PC-9 (cell line): ENCODE measurements at regions not wholly inside any gene's neighbourhood (a gene's known extent, or its start where the extent isn't known, plus 50 kb on each side); places are given as distances from the start of the nearest gene placed in this dataset.
"Not testable (repeated sequence)": the region's sequence is repeated elsewhere in the genome, so short reads cannot be mapped to it uniquely, and the experiment has no call there.

Experiments
- EZH2 ChIP-seq: fragments of 200-600 bp; sonication (generic); IDR thresholded peaks from 2 replicates; pipeline ENCODE4 v1.8.0; 2017; ENCODE audit warnings: antibody characterized with exemption, low read depth
- TF ChIP-seq, protein P1 (sequence below): fragments of 200-600 bp; sonication (generic); conservative IDR thresholded peaks from 2 replicates; pipeline ENCODE4 v1.6.1; 2017; ENCODE audit warnings: mixed run types, antibody characterized with exemption, mild to moderate bottlenecking, moderate library complexity

DNA sequence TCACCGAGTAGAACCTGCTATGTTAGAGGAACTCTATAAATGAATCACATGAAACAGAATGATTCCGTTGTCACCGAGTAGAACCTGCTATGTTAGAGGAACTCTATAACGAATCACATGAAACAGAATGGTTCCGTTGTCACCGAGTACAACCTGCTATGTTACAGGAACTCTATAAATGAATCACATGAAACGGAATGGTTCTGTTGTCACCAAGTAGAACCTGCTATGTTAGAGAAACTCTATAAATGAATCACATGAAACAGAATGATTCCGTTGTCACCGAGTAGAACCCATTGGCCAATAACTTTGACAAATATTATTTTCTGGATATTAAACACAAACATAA, 309.1 kb upstream of the FRG1 start:
- TF ChIP-seq, protein P1, sequence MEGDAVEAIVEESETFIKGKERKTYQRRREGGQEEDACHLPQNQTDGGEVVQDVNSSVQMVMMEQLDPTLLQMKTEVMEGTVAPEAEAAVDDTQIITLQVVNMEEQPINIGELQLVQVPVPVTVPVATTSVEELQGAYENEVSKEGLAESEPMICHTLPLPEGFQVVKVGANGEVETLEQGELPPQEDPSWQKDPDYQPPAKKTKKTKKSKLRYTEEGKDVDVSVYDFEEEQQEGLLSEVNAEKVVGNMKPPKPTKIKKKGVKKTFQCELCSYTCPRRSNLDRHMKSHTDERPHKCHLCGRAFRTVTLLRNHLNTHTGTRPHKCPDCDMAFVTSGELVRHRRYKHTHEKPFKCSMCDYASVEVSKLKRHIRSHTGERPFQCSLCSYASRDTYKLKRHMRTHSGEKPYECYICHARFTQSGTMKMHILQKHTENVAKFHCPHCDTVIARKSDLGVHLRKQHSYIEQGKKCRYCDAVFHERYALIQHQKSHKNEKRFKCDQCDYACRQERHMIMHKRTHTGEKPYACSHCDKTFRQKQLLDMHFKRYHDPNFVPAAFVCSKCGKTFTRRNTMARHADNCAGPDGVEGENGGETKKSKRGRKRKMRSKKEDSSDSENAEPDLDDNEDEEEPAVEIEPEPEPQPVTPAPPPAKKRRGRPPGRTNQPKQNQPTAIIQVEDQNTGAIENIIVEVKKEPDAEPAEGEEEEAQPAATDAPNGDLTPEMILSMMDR, result not testable (repeated sequence)
- not testable (repeated sequence) for TF ChIP-seq EZH2
